GM12891 (cell line): ENCODE measurements at regions not wholly inside any gene's neighbourhood (a gene's known extent, or its start where the extent isn't known, plus 50 kb on each side); places are given as distances from the start of the nearest gene placed in this dataset.
A peak's percentile ranks its signal among the peaks of the same experiment; 100 is the strongest.

Experiments used
- DNase-seq: peaks from one replicate; pipeline ENCODE4 v3.0.0; 2011; ENCODE audit warnings: low spot score; ENCODE audit not compliant: insufficient read length
- FAIRE-seq: peaks from 2 replicates; lab custom pipeline; 2011; peaks lifted over from hg19 to GRCh38; lab: Jason Lieb, UNC
- PAX5 ChIP-seq: IDR thresholded peaks from 2 replicates; pipeline ENCODE4 v1.6.1; 2011; ENCODE audit warnings: low read length, moderate library complexity, mild to moderate bottlenecking; ENCODE audit not compliant: insufficient read depth, severe bottlenecking
- POLR2A ChIP-seq: IDR thresholded peaks from 2 replicates; pipeline ENCODE4 v1.6.1; 2011; ENCODE audit warnings: low read depth, low read length, control low read depth
- POLR2AphosphoS5 ChIP-seq: IDR thresholded peaks from 2 replicates; pipeline ENCODE4 v1.6.1; 2011; ENCODE audit warnings: low read depth, low read length, control low read depth
- POU2F2 ChIP-seq: IDR thresholded peaks from 2 replicates; pipeline ENCODE4 v1.6.1; 2011; ENCODE audit warnings: low read depth, mild to moderate bottlenecking, control low read depth, low read length, moderate library complexity
- SPI1 ChIP-seq: IDR thresholded peaks from 2 replicates; pipeline ENCODE4 v1.6.1; 2011; ENCODE audit warnings: low read depth, low read length, control low read depth
- TAF1 ChIP-seq: IDR thresholded peaks from 2 replicates; pipeline ENCODE4 v1.6.1; 2011; ENCODE audit warnings: low read depth, low read length, control low read depth

- DNase-seq = no peak
- no peak for TF ChIP-seq POLR2AphosphoS5
- no peak for TF ChIP-seq TAF1
- no peak for TF ChIP-seq POU2F2
- TF ChIP-seq PAX5 = no peak
- no peak for TF ChIP-seq POLR2A
- TF ChIP-seq SPI1 = no peak
- no peak for FAIRE-seq
Measured at GRCh38 chr12:111025792-111026430, 105.5 kb upstream of the MYL2 start.

GRCh38 chr12:111025301-111025700 is 104.9 kb upstream of the MYL2 start:
- TF ChIP-seq SPI1 = no peak
- TF ChIP-seq PAX5 = no peak
- DNase-seq (no peak), FAIRE-seq (no peak)

- TF ChIP-seq POU2F2 = no peak
- no peak for TF ChIP-seq TAF1
- TF ChIP-seq SPI1 = no peak
- no peak for TF ChIP-seq POLR2A
- TF ChIP-seq POLR2AphosphoS5 = no peak
- no peak for TF ChIP-seq PAX5
- DNase-seq (peak; percentile 60), FAIRE-seq (peak; percentile 87)
Measured at GRCh38 chr12:111024205-111024801, 103.9 kb upstream of the MYL2 start.

GRCh38 chr12:111022386-111022785 is 102.0 kb upstream of the MYL2 start:
- FAIRE-seq (no peak), DNase-seq (no peak)
- TF ChIP-seq TAF1 = no peak
- TF ChIP-seq SPI1 = no peak
- no peak for TF ChIP-seq PAX5
- TF ChIP-seq POLR2A = no peak
- TF ChIP-seq POLR2AphosphoS5 = no peak
- no peak for TF ChIP-seq POU2F2

GRCh38 chr12:111014547-111014946 is 94.2 kb upstream of the MYL2 start:
- FAIRE-seq (no peak), DNase-seq (no peak)
- TF ChIP-seq TAF1 = no peak
- no peak for TF ChIP-seq PAX5
- TF ChIP-seq POLR2A = no peak
- no peak for TF ChIP-seq SPI1
- TF ChIP-seq POLR2AphosphoS5 = no peak
- TF ChIP-seq POU2F2 = no peak

- DNase-seq (no peak), FAIRE-seq (no peak)
- TF ChIP-seq SPI1 (no peak), POLR2AphosphoS5 (no peak), POLR2A (no peak), POU2F2 (no peak), PAX5 (no peak), TAF1 (no peak)
Measured at GRCh38 chr12:111012918-111013317, 92.5 kb upstream of the MYL2 start.

GRCh38 chr12:111011999-111012600 is 91.7 kb upstream of the MYL2 start:
- no peak for FAIRE-seq
- TF ChIP-seq POLR2AphosphoS5 (no peak), POU2F2 (no peak), POLR2A (no peak), SPI1 (no peak)
- DNase-seq = no peak

GRCh38 chr12:111010916-111011657 is 90.7 kb upstream of the MYL2 start:
- no peak for TF ChIP-seq POU2F2
- no peak for TF ChIP-seq TAF1
- no peak for TF ChIP-seq POLR2A
- TF ChIP-seq PAX5 = no peak
- TF ChIP-seq POLR2AphosphoS5 = no peak
- TF ChIP-seq SPI1 = no peak
- DNase-seq (no peak), FAIRE-seq (no peak)

GRCh38 chr12:111010061-111010460 is 89.7 kb upstream of the MYL2 start:
- no peak for DNase-seq
- TF ChIP-seq PAX5 = no peak
- no peak for TF ChIP-seq POU2F2
- no peak for TF ChIP-seq TAF1
- no peak for TF ChIP-seq SPI1
- TF ChIP-seq POLR2A = no peak
- no peak for TF ChIP-seq POLR2AphosphoS5
- FAIRE-seq = no peak
